ENCODE measurements at regions not wholly inside any gene's neighbourhood (a gene's known extent, or its start where the extent isn't known, plus 50 kb on each side); places are given as distances from the start of the nearest gene placed in this dataset.
"Not testable (repeated sequence)": the region's sequence is repeated elsewhere in the genome, so short reads cannot be mapped to it uniquely, and the experiment has no call there.

GRCh38 chr3:162398554-162398953, 901.9 kb downstream of the OTOL1 start:
- H3K79me2 ChIP-seq (ENCODE audit: control insufficient read depth, insufficient read depth, low read length), result no peaks in the 10 kb centered on the region
- H3K36me3 ChIP-seq (ENCODE audit: control insufficient read depth, insufficient read depth, low read length), result no peaks in the 10 kb centered on the region
- no peak for DNase-seq (ENCODE audit: low read depth in 2 of 2)
- no peak overlapping the region for H3K4me3 ChIP-seq (replicated peaks in 1 of 4; ENCODE audit: control extremely low read depth in 1 of 4, insufficient read depth in 1 of 4, low read depth in 3 of 4, low read length in 4 of 4)
- no peaks in the 10 kb centered on the region for H3K27me3 ChIP-seq (ENCODE audit: control insufficient read depth, insufficient read depth, low read length)
- no peaks in the 10 kb centered on the region for H3K4me1 ChIP-seq (ENCODE audit: control insufficient read depth, extremely low read depth, insufficient read depth, low read length)
- H3K4me2 ChIP-seq (ENCODE audit: extremely low read depth, insufficient read depth, low read length), result no peak overlapping the region
- TF ChIP-seq EZH2 (IDR thresholded peaks at IDR 0.05; ENCODE audit: low read length, missing control alignments), result no peak
- TF ChIP-seq CTCF (conservative IDR thresholded peaks at IDR 0.05 in 1 of 2, IDR thresholded peaks at IDR 0.05 in 1 of 2; ENCODE audit: low read depth in 1 of 2, low read length in 2 of 2), result no peak
- H3K27ac ChIP-seq (ENCODE audit: insufficient read depth, low read length), result no peak overlapping the region
- H3K9me3 ChIP-seq (ENCODE audit: control insufficient read depth, insufficient read depth, low read depth, low read length), result no peaks in the 10 kb centered on the region
- no peak overlapping the region for H2AFZ ChIP-seq (ENCODE audit: low read length)
- H3K9ac ChIP-seq (ENCODE audit: insufficient read depth, low read length), result no peak overlapping the region
- no peaks in the 10 kb centered on the region for H4K20me1 ChIP-seq (ENCODE audit: control insufficient read depth, extremely low read depth, insufficient read depth, low read length)

GRCh38 chr3:162400697-162401096, 904.1 kb downstream of the OTOL1 start:
- TF ChIP-seq CTCF (conservative IDR thresholded peaks at IDR 0.05 in 1 of 2, IDR thresholded peaks at IDR 0.05 in 1 of 2; ENCODE audit: low read depth in 1 of 2, low read length in 2 of 2), result peak in 1 of 2 donors; percentile 2
- TF ChIP-seq EZH2 (IDR thresholded peaks at IDR 0.05; ENCODE audit: low read length, missing control alignments), result no peak
- DNase-seq (ENCODE audit: low read depth in 2 of 2), result no peak
- no peaks in the 10 kb centered on the region for H3K9me3 ChIP-seq (ENCODE audit: control insufficient read depth, insufficient read depth, low read depth, low read length)
- no peak overlapping the region for H2AFZ ChIP-seq (ENCODE audit: low read length)
- H3K36me3 ChIP-seq (ENCODE audit: control insufficient read depth, insufficient read depth, low read length), result no peaks in the 10 kb centered on the region
- H3K79me2 ChIP-seq (ENCODE audit: control insufficient read depth, insufficient read depth, low read length), result no peaks in the 10 kb centered on the region
- no peaks in the 10 kb centered on the region for H3K27me3 ChIP-seq (ENCODE audit: control insufficient read depth, insufficient read depth, low read length)
- H3K27ac ChIP-seq (ENCODE audit: insufficient read depth, low read length), result no peak overlapping the region
- H3K4me1 ChIP-seq (ENCODE audit: control insufficient read depth, extremely low read depth, insufficient read depth, low read length), result no peaks in the 10 kb centered on the region
- no peak overlapping the region for H3K4me3 ChIP-seq (replicated peaks in 1 of 4; ENCODE audit: control extremely low read depth in 1 of 4, insufficient read depth in 1 of 4, low read depth in 3 of 4, low read length in 4 of 4)
- no peaks in the 10 kb centered on the region for H4K20me1 ChIP-seq (ENCODE audit: control insufficient read depth, extremely low read depth, insufficient read depth, low read length)
- H3K4me2 ChIP-seq (ENCODE audit: extremely low read depth, insufficient read depth, low read length), result no peak overlapping the region
- no peak overlapping the region for H3K9ac ChIP-seq (ENCODE audit: insufficient read depth, low read length)

GRCh38 chr3:162411556-162411955, 914.9 kb downstream of the OTOL1 start:
- not testable (repeated sequence) for H3K79me2 ChIP-seq (ENCODE audit: control insufficient read depth, insufficient read depth, low read length); H3K9me3 ChIP-seq (ENCODE audit: control insufficient read depth, insufficient read depth, low read depth, low read length); H4K20me1 ChIP-seq (ENCODE audit: control insufficient read depth, extremely low read depth, insufficient read depth, low read length); H2AFZ ChIP-seq (ENCODE audit: low read length); H3K27ac ChIP-seq (ENCODE audit: insufficient read depth, low read length); H3K4me2 ChIP-seq (ENCODE audit: extremely low read depth, insufficient read depth, low read length); DNase-seq (ENCODE audit: low read depth in 2 of 2); H3K36me3 ChIP-seq (ENCODE audit: control insufficient read depth, insufficient read depth, low read length); H3K27me3 ChIP-seq (ENCODE audit: control insufficient read depth, insufficient read depth, low read length); H3K4me1 ChIP-seq (ENCODE audit: control insufficient read depth, extremely low read depth, insufficient read depth, low read length); H3K4me3 ChIP-seq (replicated peaks in 1 of 4; ENCODE audit: control extremely low read depth in 1 of 4, insufficient read depth in 1 of 4, low read depth in 3 of 4, low read length in 4 of 4); H3K9ac ChIP-seq (ENCODE audit: insufficient read depth, low read length)
